NCI-H2107 treated with DMSO at 0.1 percent for 48 hours (cell line): ENCODE measurements at regions not wholly inside any gene's neighbourhood (a gene's known extent, or its start where the extent isn't known, plus 50 kb on each side); places are given as distances from the start of the nearest gene placed in this dataset.
"Not testable (repeated sequence)": the region's sequence is repeated elsewhere in the genome, so short reads cannot be mapped to it uniquely, and the experiment has no call there.

Experiments used
- DNase-seq: peaks from one replicate; lab custom pipeline; 2025; ENCODE audit not compliant: unreplicated experiment; lab: John Stamatoyannopoulos, UW

DNA sequence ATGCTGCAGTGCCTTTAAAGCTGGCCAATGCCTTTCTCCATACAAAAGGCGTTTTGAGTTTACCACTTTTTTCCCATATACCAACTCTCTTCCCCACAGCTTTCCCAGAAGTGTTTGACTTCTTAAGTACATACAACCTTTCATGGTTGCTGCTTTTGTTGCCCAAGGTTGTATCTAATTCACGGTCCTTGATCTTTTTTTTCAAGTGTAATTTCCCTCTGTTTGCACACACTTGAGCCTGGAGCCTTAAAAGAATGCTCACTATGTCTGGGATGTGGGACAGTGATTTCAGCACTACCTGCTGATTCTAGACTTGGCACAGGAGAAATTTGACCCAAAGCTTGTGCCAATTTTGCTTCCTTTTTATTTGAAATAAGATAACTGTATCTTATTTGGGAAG, 324.7 kb downstream of the ANAPC1 start:
- not testable (repeated sequence) for DNase-seq

DNA sequence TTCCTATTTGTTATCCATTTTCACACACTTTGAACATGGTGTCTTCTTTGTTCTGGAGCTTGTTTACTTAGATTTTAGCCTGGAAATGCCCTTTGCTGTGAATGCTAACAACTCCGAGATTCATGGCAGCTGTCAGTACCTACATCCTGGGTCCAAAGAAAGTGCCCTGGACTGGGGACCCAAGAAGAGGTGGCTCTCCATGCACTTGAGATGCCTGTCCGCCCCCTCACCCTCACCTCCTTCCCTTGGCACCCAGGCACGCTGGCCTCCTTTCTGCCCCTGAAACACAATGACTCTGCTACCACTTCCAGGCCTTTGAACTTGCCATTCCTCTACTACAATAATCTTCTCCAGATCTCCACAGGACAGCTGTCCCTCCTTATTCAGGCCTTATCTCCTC, 324.2 kb downstream of the ANAPC1 start:
- DNase-seq: not testable (repeated sequence)

DNA sequence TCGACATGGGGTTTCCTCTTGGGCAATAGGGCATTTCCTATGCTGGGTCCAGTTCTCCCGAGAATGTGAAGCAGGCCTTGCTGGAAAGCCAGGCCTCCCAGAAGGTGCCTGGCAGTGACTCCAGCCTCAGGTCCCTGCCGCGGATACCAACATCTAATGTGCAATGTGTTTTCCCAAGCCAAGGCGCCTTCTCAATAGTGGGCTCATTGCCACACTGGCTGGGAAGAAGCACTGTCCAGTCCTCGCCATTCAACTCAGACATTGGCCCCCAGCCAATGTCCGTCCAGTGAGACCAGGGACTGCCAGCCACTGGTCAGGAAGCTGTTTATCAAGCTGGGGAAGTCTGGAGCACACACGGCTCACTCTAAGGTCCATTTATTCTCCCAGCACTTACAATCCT, 317.9 kb downstream of the ANAPC1 start:
- DNase-seq: not testable (repeated sequence)

DNA sequence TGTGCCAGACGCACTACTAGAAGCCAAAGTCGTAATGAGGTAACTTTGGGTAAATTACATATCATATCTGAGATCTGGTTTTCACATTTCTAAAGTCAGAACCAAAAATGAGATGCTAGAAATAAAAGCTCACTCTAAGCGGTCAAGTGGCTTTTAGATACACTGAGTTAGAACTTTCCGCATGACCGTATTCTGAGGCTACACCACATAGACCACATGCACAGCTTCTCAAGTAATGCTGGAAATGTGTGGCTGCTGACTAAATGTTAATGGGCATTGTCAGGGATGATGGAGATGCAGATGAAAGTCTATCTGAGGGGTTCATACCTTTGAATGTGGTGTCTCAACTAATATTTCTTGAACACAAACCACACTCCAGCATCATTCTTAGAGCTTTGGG, 316.8 kb downstream of the ANAPC1 start:
- not testable (repeated sequence) for DNase-seq

DNA sequence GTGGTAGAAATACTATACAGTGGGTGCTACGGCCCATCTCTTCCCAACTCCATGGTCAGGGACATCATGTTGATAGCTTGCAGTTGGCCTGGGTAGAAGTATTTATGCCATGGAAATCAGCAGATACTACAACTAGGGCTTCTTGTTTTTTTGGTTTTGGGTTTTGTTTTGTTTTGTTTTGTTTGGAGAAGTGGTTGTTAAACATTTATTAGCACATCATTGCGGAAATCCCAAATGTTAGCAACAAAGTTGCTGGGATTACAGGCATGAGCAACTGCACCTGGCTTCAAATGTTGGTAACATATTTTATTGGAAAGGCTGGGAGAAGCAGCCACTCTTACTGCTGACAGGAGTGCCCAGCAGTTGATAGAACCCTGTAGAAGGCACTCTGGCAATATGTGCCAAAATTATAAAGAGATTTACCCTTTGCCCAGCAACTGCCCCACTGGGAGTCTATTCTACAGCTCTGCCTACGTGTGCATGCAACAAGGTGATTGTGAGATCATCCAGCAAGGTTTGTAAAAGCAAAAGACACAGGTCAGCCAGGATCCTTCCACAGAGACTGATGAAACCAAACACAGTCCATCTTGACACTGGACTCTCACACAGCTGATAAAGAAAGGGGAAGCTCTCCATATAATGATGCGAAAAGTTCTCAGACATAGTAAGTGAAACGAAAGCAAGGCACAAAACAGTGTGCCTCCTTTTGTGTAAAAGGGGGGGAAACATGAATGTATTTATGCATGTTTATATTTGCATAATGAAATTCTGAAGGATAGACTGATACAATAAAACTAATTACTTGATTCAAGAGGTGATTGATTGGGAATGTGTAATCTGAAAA, 314.4 kb downstream of the ANAPC1 start:
- not testable (repeated sequence) for DNase-seq

DNA sequence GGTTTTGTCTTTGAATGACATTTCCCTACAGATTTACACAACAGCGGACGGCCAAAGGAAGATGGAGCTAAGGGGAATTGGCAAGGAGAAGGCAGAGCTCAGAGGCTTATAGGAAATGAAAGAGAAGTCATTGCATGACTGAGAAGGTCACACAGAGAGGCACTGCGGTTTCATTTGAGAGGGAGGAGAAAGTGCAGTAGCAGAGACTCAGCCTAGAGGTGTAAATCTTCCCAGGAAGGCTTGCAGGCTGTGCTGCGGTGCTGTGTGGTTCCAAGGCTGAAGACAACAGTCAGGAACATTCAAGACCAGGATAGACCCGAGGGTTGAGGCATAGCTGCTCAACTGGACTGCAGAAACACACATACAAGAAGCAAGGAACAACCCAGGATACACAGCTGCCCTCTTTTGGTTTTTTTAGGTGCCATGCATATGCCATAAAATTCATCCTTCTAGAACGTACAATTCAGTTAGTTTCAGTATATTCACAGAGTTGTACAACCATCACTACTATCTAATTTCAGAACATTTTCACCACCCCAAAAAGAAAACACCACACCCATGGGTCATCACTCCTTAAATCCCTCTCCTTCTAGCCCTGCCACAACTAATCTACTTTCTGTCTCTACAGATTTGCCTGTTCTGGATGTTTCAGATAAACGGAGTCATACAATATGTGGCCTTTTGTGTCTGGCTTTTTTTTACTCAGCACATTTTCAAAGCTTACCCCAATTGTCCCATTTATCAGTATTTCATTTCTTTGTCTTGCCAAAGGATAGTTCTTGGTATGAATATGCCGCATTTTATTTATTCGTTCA, 313.5 kb downstream of the ANAPC1 start:
- not testable (repeated sequence) for DNase-seq

DNA sequence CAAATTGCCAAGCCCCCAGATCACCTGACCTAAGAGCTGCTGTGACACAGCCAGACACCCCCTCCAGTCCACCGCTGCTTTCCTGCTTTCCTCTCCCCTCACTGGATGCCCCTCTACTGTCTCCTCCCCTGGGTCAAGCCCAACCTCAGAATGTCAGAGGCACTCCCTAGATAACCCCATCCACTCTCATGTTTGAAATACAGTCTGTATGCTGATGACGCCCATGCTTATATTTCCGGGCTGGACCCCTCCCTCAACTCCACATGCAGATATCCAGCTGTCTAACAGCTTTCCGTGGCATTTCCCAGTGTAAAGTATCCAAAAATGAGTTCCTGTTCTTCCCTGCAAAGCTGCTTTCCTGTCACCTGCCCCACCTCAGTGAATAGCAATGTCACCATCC, 309.2 kb downstream of the ANAPC1 start:
- not testable (repeated sequence) for DNase-seq

DNA sequence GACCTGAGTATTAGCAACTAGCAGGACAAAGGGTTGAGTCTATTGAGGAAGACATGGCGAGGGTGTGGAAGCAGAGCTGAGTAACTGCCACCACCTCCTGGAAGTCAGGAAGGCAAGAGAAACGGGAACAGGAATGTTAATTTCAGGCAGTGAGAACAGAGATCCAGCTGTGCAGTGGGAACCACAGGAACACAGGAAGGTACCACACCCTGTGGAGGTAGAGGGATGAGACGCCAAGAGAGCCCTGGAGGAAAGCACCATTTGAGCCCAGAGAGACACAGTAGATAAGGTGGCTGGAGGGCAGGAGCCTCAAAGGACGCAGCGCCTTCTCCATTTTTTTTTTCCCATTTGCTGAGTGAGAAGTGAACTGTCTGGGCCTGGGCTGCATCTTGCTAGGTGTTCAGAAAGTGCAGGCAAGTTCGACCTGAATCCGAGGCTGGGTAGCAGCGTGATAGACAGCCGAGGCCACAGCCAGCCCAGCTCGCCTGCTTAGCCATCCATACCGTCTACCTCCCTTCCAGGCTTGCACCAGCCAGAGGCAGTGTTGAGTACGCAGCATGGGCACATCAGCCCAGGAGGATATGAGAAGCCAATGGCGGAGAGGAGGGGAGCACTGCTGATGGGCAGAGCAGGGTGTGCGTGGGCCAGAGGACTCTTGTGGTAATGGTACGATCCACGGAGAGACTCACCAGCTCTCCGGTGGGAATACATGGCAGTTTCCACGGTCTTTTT, 306.7 kb downstream of the ANAPC1 start:
- DNase-seq: not testable (repeated sequence)

DNA sequence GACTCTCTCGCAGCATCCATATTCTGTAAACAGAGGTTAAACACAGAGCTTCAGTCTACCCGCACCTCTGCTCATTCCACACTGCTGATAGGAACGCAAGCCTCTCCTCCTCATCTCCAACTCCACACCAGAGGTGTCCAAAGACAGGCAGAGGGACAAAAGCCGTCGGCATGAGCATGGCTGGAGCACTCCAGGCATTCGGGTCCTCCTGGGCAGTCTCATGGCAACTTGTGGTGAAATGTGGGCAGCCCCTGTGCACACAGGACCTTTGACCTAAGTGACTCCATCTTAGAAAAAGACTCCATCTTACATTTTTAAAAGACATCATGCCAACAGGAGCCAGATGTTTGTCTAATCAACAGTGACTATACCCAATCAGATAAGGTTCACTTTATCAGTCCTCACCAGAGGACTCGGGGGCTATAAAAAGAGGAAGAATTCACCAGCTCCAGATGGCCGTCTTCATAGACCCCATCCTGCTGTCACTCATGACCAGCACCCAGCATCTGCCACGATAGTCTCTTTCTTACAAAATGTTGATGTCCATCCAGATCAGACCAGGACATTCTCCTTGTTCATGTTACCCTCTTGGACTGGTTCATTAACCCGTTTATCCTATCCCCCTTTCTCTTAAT, 304.4 kb downstream of the ANAPC1 start:
- DNase-seq: not testable (repeated sequence)

DNA sequence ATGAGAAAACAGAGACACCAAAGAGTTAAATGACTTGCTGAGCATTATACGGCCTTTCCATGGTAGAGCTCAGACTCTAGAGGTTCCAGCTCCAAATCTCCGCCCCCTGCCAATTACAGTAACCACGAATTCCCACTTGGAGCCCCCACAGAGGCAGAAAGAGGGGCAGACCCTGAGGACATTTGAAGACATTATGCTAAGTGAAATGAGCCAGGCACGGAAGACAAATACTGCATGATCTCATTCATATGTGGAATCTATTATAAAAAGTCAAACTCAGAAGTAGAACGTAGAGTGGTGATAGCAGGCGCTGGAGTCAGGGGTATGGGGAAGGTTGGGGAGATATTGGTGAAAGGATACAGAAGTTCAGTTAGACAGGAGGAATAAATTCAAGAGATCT, 303.4 kb downstream of the ANAPC1 start:
- not testable (repeated sequence) for DNase-seq

DNA sequence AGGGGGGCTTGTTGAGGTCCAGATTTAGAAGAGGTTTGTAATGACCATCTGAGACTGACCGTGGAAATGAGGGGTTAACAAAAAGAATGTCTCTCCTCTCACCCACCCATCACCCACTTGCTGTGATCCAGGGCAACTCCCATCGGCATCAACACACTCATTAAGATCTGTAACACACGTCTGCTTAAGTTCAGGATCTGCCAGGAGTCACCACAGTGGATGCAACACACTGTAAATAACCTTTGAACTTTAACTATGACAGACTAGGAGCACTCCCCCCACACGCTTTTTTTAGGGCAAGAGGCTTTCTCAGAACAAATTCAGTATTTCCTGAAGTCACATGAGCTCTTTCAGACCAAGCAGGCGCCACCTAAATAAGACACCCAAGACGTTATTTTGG, 301.9 kb downstream of the ANAPC1 start:
- DNase-seq: not testable (repeated sequence)

DNA sequence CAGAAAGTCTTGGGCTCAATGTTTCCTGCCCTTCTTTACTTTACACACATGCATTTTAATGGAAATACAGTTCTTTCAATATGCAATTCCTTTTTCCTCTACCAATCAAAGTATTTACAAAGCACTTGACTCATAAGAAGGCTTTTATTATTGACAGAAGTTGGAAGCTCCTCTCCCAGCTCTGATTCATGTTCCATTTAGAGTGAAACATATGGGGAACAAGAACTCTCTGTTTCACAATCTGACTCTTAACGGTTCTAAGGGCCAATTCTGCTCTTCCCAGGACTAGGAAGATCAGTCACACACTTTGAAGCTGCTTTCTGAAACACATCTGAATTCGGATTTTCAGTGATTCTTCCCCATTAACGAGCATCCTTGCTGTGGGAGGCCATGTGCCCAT, 300.5 kb downstream of the ANAPC1 start:
- not testable (repeated sequence) for DNase-seq

DNA sequence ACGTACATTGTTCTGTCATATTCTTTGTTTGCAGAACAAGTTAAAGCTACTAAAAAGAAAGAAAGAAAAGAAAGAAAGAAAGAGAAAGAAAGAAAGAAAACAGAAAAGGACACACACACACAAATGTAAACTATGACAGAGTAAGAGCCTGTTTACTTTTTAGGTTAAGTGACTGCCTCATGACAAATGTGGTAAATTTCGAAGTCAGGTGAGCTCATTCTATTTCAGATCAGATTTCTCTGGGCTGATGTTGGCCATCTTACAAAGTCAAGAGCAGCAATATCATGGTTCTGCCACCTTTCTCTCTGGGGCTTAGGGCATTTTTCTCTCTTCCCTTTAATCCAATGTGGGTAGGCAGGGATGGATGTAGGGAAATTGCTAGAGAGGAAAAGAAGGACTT, 299.5 kb downstream of the ANAPC1 start:
- not testable (repeated sequence) for DNase-seq

DNA sequence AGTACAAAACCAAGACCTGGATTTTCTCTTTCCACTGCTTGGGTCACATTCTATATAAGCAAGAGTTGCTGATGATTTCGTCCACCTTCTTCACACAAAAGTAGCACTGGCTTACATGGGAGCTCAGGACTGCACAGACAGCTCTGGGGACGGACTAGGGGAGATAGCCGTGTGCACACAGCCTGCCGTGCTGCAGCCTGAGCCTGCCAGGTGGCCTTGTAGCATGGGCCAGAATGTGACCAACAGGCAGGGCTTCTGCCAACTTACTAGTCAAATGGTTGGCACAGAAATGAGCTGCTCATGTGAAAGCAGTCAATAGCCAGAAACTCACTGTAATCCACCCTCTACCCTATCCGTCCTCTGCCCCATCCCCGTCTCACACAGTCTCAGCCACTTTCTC, 299.0 kb downstream of the ANAPC1 start:
- not testable (repeated sequence) for DNase-seq

DNA sequence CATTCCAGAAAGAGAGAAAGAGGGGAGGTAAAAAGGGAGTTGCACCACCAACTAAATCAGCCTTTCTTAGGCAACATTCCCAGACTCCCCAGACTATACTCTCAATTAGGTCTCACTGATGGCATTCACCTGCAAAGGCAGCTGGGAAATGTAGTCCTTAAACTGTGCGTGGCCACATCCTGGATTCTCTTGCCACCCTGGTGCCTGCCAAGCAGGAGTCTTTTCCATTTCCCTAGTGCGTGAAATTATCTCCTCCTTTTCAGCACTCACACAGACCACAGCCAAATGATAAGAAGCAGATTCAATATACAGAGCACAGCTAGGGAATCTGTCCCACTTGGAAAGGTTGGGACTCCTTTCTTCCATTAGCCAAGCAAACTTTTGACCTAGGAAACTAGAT, 298.0 kb downstream of the ANAPC1 start:
- not testable (repeated sequence) for DNase-seq

DNA sequence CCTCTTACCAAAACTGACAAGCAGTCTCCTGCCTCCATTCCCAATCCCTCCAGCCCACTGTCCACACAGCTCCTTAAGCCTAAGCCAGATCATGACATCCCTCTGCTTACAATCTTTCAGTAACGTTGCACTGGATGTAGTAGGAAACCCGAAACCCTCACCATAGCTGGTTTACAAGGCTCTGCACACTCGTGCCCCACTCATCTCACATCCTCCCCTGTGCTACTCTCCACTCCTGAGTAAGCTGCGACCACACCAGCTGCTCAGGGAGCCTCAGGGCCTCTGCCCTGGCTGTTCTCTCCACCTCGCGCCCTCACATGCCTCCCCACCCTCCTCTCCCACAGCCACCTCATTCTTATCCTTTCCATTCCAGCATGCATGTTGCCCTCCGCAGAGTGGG, 288.9 kb downstream of the ANAPC1 start:
- DNase-seq: not testable (repeated sequence)

DNA sequence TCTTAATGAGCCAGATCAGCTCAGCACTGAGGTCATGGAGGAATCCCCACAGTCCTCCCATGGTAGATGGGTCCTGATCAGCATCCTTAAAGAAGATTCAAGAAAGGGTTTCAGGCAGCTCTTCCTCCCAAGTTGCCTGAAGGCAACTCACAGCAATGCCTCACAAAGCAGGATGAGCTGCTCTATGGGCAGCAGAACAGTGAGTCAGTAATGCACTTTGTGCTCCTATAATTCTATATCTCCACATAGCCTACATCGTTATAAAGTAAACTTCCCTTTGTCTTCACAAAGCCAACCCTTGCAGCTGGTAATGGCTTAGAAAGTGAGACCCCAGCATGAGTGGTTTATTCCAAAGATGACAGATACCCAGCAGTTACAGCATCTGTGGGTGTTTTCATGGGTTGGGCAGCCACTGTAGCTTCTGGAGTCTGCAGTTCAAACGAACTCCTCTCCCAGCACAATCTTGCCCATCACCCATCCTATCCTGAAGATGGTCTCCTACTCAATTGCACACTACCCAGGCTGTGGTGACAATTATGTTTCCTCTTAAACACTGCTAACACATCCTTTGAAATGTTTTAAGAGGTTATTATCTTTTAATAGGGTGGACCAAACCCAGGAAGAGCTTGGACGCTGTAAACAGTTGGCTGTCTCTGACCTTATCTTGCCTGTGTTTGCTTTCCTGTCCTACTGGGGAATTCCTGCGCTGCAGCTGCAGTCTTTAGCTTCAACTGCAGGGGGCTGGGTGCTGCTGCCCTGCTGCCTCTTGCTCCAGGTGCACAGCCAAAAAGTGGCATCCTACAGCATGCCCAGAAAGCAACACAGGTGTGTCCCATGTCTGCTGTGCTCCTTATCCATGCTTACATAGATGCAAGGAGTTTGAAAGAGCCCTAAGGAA, 286.9 kb downstream of the ANAPC1 start:
- DNase-seq: not testable (repeated sequence)

DNA sequence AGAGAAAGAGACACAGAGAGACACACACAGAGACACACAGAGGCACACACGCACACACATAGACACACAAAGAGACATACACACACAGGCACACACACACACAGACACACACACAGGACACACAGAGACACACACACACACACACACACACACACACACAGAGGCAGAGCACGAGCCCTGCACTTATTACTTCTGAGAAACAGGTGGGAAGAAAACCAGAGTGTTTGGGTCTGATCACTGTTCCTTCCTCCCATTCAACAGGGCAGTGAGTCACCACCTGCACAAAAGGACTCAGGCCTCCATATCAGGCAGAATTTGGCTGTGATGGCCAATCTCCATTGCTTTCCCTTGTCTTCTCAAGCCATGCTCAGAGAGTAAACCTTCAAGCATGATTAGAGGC, 285.0 kb downstream of the ANAPC1 start:
- DNase-seq: not testable (repeated sequence)

DNA sequence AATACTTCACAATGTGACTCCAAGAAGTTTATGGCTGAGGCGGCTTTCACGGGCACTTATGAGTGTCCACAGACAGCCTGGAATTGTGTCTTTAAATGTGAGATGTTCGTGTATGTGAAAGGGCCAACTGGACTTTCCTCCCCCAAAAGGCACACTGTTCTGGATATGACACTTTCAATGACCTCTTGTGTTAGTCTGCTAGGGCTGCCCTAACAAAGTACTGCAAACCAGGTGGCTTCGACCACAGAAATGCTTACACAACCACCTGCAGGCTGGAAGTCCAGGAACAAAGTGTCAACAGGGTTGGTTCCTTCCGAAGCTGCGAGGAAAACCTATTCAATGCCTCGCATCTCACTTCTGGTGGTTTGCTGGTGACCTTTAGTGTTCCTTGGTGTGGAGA, 281.7 kb downstream of the ANAPC1 start:
- DNase-seq: not testable (repeated sequence)

DNA sequence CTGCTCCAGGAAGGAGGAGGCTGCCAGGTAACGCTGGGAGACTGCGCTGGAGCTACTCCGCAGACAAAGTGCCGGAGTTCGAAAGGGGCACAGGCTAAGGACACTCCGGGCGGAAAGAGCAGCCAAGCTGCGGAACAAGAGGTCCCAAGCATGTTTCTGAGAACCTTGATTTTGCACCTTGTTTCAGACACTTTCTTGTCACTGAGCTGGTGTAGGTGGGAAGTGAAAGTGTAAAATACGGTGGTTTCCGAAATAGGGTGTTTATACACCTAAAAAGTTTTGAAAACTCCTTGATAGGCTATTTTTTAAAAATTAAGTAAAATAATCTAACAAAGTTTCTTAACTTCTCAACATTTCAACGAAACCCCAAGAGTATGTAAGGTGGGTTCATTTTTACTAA, 278.2 kb downstream of the ANAPC1 start:
- not testable (repeated sequence) for DNase-seq
